ENCODE measurements at regions not wholly inside any gene's neighbourhood (a gene's known extent, or its start where the extent isn't known, plus 50 kb on each side); places are given as distances from the start of the nearest gene placed in this dataset.

DNA sequence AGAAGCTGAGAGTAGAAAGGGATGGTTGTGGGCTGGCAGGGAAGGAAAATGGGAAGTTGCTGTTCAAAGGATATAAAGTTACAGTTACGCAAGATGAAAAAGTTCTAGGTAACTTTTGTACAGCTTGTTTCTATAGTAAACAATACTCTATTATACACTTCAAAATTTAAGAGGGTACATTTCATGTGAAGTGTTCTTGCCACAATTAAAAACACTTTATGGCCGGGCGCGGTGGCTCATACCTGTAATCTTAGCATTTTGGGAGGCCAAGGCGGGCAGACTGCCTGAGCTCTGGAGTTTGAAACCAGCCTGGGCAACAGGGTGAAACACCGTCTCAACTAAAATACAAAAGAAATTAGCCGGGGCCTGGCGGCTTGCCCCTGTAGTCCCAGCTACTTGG lies 623.6 kb downstream of the STIM2 start:
- no peak for ATAC-seq
- H3K4me3 ChIP-seq: no peak overlapping the region

DNA sequence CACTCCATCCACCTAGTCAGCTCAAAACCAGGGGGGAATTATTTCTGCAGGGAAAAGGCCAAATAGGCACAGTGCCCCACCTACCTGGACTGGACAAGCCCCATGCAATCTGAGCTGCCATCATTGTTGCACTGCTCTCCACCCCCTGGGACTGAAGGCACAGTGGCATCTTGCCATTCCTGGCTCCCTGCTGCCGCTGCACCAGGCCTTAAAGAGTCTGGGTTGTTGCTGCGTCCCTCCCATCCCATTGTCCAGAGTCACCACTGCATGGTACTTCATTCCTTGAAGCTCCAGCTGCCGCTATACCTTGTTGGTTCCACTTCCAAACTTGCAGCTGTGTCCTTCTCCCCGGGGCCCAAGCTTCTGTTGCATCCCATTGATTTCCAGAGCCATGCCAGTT lies 629.7 kb downstream of the STIM2 start:
- intact Hi-C loops (cut with DNase I, micrococcal nuclease): no loop called here
- Histone ChIP-seq H3K4me3 (no peak overlapping the region), H3K9me3 (no peaks in the 10 kb centered on the region), H3K4me1 (ENCODE audit: low read depth) (no peaks in the 10 kb centered on the region), H3K36me3 (ENCODE audit: low read depth) (no peaks in the 10 kb centered on the region)
- TF ChIP-seq, protein P1, sequence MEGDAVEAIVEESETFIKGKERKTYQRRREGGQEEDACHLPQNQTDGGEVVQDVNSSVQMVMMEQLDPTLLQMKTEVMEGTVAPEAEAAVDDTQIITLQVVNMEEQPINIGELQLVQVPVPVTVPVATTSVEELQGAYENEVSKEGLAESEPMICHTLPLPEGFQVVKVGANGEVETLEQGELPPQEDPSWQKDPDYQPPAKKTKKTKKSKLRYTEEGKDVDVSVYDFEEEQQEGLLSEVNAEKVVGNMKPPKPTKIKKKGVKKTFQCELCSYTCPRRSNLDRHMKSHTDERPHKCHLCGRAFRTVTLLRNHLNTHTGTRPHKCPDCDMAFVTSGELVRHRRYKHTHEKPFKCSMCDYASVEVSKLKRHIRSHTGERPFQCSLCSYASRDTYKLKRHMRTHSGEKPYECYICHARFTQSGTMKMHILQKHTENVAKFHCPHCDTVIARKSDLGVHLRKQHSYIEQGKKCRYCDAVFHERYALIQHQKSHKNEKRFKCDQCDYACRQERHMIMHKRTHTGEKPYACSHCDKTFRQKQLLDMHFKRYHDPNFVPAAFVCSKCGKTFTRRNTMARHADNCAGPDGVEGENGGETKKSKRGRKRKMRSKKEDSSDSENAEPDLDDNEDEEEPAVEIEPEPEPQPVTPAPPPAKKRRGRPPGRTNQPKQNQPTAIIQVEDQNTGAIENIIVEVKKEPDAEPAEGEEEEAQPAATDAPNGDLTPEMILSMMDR (IDR thresholded peaks at IDR 0.05): no peak
- ATAC-seq (no peak), DNase-seq (no peak)

More for the DNA sequence above, 623.6 kb downstream of the STIM2 start:
- TF ChIP-seq, protein P1 (IDR thresholded peaks at IDR 0.05): no peak
- Histone ChIP-seq H3K36me3 (ENCODE audit: low read depth) (no peaks in the 10 kb centered on the region), H3K9me3 (no peaks in the 10 kb centered on the region), H3K4me1 (ENCODE audit: low read depth) (no peaks in the 10 kb centered on the region)
- DNase-seq: no peak
- intact Hi-C loops (cut with DNase I, micrococcal nuclease): no loop called here

DNA sequence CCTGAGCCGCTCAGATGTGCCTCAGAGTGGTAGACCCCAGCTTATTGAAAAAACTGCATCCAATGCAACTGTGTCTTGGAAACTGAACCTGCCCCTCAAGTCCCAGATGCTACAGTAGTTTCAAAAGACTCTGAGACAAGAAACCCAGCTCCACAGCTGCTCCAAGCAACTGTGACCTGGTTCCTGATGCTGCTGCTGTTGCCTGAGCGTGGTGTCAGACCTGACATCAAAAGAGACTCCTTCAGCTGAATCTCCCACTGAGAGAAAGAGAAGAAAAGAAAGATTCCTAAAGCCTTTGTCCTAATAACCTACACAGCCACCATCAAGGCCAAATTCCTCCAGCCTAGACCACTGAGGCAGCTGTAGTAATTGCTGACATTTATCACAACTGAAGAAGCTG lies 630.1 kb downstream of the STIM2 start:
- Histone ChIP-seq H3K4me1 (ENCODE audit: low read depth) (no peaks in the 10 kb centered on the region), H3K9me3 (no peaks in the 10 kb centered on the region), H3K4me3 (no peak overlapping the region), H3K36me3 (ENCODE audit: low read depth) (no peaks in the 10 kb centered on the region)
- ATAC-seq: no peak
- DNase-seq: no peak
- TF ChIP-seq, protein P1 (IDR thresholded peaks at IDR 0.05): no peak
- intact Hi-C loops (cut with DNase I, micrococcal nuclease): no loop called here

DNA sequence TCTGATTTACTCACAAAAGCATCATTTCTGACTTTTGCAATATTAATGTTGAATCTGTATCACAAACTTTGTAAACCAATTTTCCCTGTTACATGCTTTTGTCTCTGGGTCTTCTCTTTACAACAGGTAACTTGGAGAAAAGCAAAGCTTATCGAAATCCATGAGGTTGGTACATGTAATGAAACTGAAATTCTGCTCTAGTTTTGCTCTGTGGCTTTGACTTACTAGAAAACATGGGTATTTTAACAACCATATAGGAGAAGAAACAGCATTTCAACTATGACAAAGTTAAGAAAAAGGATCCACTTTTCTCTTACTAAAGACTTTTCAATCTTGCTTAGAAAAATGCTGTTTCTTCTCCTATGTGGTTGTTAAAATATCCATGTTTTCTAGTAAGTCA lies 645.8 kb downstream of the STIM2 start:
- Histone ChIP-seq H3K4me3 (no peak overlapping the region), H3K4me1 (ENCODE audit: low read depth) (no peaks in the 10 kb centered on the region), H3K9me3 (no peaks in the 10 kb centered on the region), H3K36me3 (ENCODE audit: low read depth) (no peaks in the 10 kb centered on the region)
- intact Hi-C loops (cut with DNase I, micrococcal nuclease): no loop called here
- DNase-seq (no peak), ATAC-seq (no peak)
- TF ChIP-seq, protein P1 (IDR thresholded peaks at IDR 0.05): no peak

DNA sequence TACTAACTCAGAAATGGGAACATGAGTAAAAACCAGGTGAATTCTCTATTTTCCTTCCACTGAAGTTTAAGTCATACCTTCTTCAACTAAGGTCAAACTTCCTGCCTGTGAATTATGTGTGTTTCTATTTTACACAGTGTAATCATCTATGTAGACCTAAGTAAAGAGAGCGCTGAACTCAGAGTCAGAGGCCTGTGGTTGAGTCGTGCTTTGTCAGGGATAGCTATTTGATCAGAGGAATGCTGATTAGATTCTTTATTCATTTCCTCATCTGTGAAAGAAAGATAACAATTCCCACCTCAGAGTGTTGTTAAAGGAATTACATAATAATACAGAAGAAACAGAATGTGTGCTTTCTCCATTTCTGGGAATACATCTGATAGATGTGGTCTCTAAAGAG lies 654.1 kb downstream of the STIM2 start:
- Histone ChIP-seq H3K4me1 (ENCODE audit: low read depth) (no peaks in the 10 kb centered on the region), H3K9me3 (no peaks in the 10 kb centered on the region), H3K36me3 (ENCODE audit: low read depth) (no peaks in the 10 kb centered on the region), H3K4me3 (no peak overlapping the region)
- ATAC-seq (no peak), DNase-seq (no peak)
- intact Hi-C loops (cut with DNase I, micrococcal nuclease): no loop called here
- TF ChIP-seq, protein P1 (IDR thresholded peaks at IDR 0.05): no peak

DNA sequence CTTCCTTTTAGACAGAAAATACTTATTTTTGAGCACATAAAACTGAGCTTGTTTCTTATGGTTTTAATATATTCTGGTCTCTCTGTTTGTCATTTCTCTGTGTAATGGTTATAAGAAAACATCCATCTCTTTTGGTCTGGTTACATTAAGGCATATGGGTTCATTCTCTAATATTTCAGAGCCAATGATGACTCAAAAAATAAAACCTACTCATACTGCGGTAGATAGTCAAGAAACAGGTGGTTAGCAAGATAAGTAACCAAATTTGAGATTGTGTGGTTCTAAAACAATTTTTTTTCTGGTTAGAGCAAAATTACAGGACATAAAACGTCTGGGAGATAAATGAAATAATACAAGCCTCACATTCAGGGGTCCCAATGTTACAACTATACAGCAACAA lies 654.5 kb downstream of the STIM2 start:
- H3K36me3 ChIP-seq (ENCODE audit: low read depth): no peaks in the 10 kb centered on the region
- H3K9me3 ChIP-seq: no peaks in the 10 kb centered on the region
- TF ChIP-seq, protein P1 (IDR thresholded peaks at IDR 0.05): no peak
- no peak for DNase-seq
- no peak overlapping the region for H3K4me3 ChIP-seq
- no peaks in the 10 kb centered on the region for H3K4me1 ChIP-seq (ENCODE audit: low read depth)
- intact Hi-C loops (cut with DNase I, micrococcal nuclease): no loop called here
- ATAC-seq: no peak

All from mucosa of descending colon (tissue), 3 donors.